ENCODE measurements at regions not wholly inside any gene's neighbourhood (a gene's known extent, or its start where the extent isn't known, plus 50 kb on each side); places are given as distances from the start of the nearest gene placed in this dataset.

GRCh38 chr3:177812492-177812891, 615.2 kb upstream of the TBL1XR1 start:
- DNase-seq (ENCODE audit: low read depth in 2 of 2) = no peak

- no peak for DNase-seq (ENCODE audit: low read depth in 2 of 2)
Observed at GRCh38 chr3:177813322-177813721, 616.0 kb upstream of the TBL1XR1 start.

GRCh38 chr3:177816667-177817208, 619.5 kb upstream of the TBL1XR1 start:
- DNase-seq (ENCODE audit: low read depth in 2 of 2) = no peak

- DNase-seq (ENCODE audit: low read depth in 2 of 2) = no peak
Observed at GRCh38 chr3:177817751-177818150, 620.5 kb upstream of the TBL1XR1 start.

GRCh38 chr3:177818712-177819240, 621.5 kb upstream of the TBL1XR1 start:
- DNase-seq (ENCODE audit: low read depth in 2 of 2) = no peak

- DNase-seq (ENCODE audit: low read depth in 2 of 2) = no peak
Observed at GRCh38 chr3:177820683-177821316, 623.5 kb upstream of the TBL1XR1 start.

GRCh38 chr3:177822681-177823096, 625.4 kb upstream of the TBL1XR1 start:
- DNase-seq (ENCODE audit: low read depth in 2 of 2) = no peak

- DNase-seq (ENCODE audit: low read depth in 2 of 2) = no peak
Observed at GRCh38 chr3:177823701-177824189, 626.5 kb upstream of the TBL1XR1 start.

- no peak for DNase-seq (ENCODE audit: low read depth in 2 of 2)
Observed at GRCh38 chr3:177824190-177824786, 627.0 kb upstream of the TBL1XR1 start.

GRCh38 chr3:177824841-177825240, 627.6 kb upstream of the TBL1XR1 start:
- no peak for DNase-seq (ENCODE audit: low read depth in 2 of 2)

GRCh38 chr3:177826253-177826652, 629.0 kb upstream of the TBL1XR1 start:
- no peak for DNase-seq (ENCODE audit: low read depth in 2 of 2)

GRCh38 chr3:177827511-177828207, 630.4 kb upstream of the TBL1XR1 start:
- no peak for DNase-seq (ENCODE audit: low read depth in 2 of 2)

GRCh38 chr3:177828208-177828565, 630.9 kb upstream of the TBL1XR1 start:
- DNase-seq (ENCODE audit: low read depth in 2 of 2) = no peak

- no peak for DNase-seq (ENCODE audit: low read depth in 2 of 2)
Observed at GRCh38 chr3:177830411-177830849, 633.1 kb upstream of the TBL1XR1 start.

- DNase-seq (ENCODE audit: low read depth in 2 of 2) = no peak
Observed at GRCh38 chr3:177831361-177831760, 634.1 kb upstream of the TBL1XR1 start.

- DNase-seq (ENCODE audit: low read depth in 2 of 2) = no peak
Observed at GRCh38 chr3:177832880-177833279, 635.6 kb upstream of the TBL1XR1 start.

- DNase-seq (ENCODE audit: low read depth in 2 of 2) = no peak
Observed at GRCh38 chr3:177833332-177833731, 636.0 kb upstream of the TBL1XR1 start.

- DNase-seq (ENCODE audit: low read depth in 2 of 2) = no peak
Observed at GRCh38 chr3:177835008-177835407, 637.7 kb upstream of the TBL1XR1 start.

GRCh38 chr3:177835917-177836316, 638.6 kb upstream of the TBL1XR1 start:
- no peak for DNase-seq (ENCODE audit: low read depth in 2 of 2)

- no peak for DNase-seq (ENCODE audit: low read depth in 2 of 2)
Observed at GRCh38 chr3:177836671-177837070, 639.4 kb upstream of the TBL1XR1 start.

GRCh38 chr3:177837951-177838655, 640.8 kb upstream of the TBL1XR1 start:
- no peak for DNase-seq (ENCODE audit: low read depth in 2 of 2)

Data from stimulated activated CD8-positive, alpha-beta memory T cell treated with anti-CD3 and anti-CD28 coated beads, Interleukin-7, amount 100 ng/mL, for 1 hour (primary cell).